HepG2 (cell line): ENCODE measurements at regions not wholly inside any gene's neighbourhood (a gene's known extent, or its start where the extent isn't known, plus 50 kb on each side); places are given as distances from the start of the nearest gene placed in this dataset.

Experiments used
- ATAC-seq: fragments of 200-7000 bp; cut with Tn5 transposase; 3 replicates; pipeline ENCODE4 v1.9.1; 2020; ENCODE audit warnings: mild to moderate bottlenecking, moderate library complexity
- BruUV-seq: library from RNA; stranded (reverse); fragments of 400-500 nt; replicated peaks from 2 replicates; lab custom pipeline; 2021; lab: Mats Ljungman, UMichigan
- CTCF ChIA-PET: fragments of 300-600 bp; formaldehyde crosslinking; extraction: SDS; loops from one replicate; lab custom pipeline; 2021; ENCODE audit warnings: low total read pairs, inconsistent platforms, low intra/inter-chr PET ratio; lab: Yijun Ruan, JAX
- POLR2A ChIA-PET: fragments of 350-600 bp; sonication (Branson Sonifier 250); formaldehyde crosslinking; loops from one replicate; lab custom pipeline; 2020; ENCODE audit warnings: antibody characterized with exemption, inconsistent platforms; lab: Yijun Ruan, JAX
- DNase-seq: peaks from one replicate; pipeline ENCODE4 v3.0.0-alpha.2; 2015; ENCODE audit warnings: low spot score
- FAIRE-seq: peaks from 3 replicates; lab custom pipeline; 2011; peaks lifted over from hg19 to GRCh38; lab: Jason Lieb, UNC
- H2AFZ ChIP-seq: one replicate; pipeline ENCODE4 v1.6.1; 2011; ENCODE audit warnings: low read length, inconsistent platforms
- H3K27ac ChIP-seq: fragments of 300-600 bp; 3 replicates; pipeline ENCODE4 v1.8.0; 2011; ENCODE audit warnings: mixed run types, mild to moderate bottlenecking, mixed read lengths, low read length, inconsistent platforms; ENCODE audit not compliant: insufficient read depth; ENCODE audit errors: extremely low read length
- H3K27me3 ChIP-seq, 2 experiments: fragments of 200-600 bp in 1 of 2; 2 replicates in 1 of 2; 3 replicates in 1 of 2; pipeline versions ENCODE4 v1.6.0 to v1.8.0; 2011; ENCODE audit warnings: low read length in 2 of 2, mild to moderate bottlenecking in 2 of 2, moderate library complexity in 2 of 2, inconsistent platforms in 1 of 2; ENCODE audit not compliant: insufficient read depth in 2 of 2, control insufficient read depth in 1 of 2
- H3K36me3 ChIP-seq, 2 experiments: fragments of 200-600 bp in 1 of 2; replicated peaks in 1 of 2; 2 replicates in 1 of 2; 3 replicates in 1 of 2; pipeline versions ENCODE4 v1.5.1 to v1.8.0; 2011; ENCODE audit warnings: low read length in 2 of 2, inconsistent platforms in 1 of 2; ENCODE audit not compliant: insufficient read depth in 2 of 2, control insufficient read depth in 1 of 2
- H3K4me1 ChIP-seq: 2 replicates; pipeline ENCODE4 v1.5.1; 2012; ENCODE audit warnings: low read length, inconsistent platforms; ENCODE audit not compliant: insufficient read depth
- H3K4me2 ChIP-seq: 2 replicates; pipeline ENCODE4 v1.6.0; 2011; ENCODE audit warnings: low read depth, low read length, inconsistent platforms
- H3K4me3 ChIP-seq, 3 experiments: fragments of 200-600 bp in 1 of 3; sonication (generic), shearing (Covaris generic) in 1 of 3; replicated peaks in 1 of 3; 2 replicates each; pipeline ENCODE4 v1.5.1; 2011 to 2016; ENCODE audit warnings: low read length in 3 of 3, inconsistent platforms in 2 of 3, low read depth in 2 of 3, mild to moderate bottlenecking in 2 of 3, control low read depth in 1 of 3, mixed read lengths in 1 of 3; ENCODE audit not compliant: insufficient read depth in 1 of 3
- H3K79me2 ChIP-seq: one replicate; pipeline ENCODE4 v1.6.1; 2011; ENCODE audit warnings: low read length, inconsistent platforms; ENCODE audit not compliant: insufficient read depth
- H3K9ac ChIP-seq: 2 replicates; pipeline ENCODE4 v1.6.0; 2011; ENCODE audit warnings: mild to moderate bottlenecking, low read depth, low read length, inconsistent platforms; ENCODE audit not compliant: insufficient read depth
- H3K9me3 ChIP-seq: 2 replicates; pipeline ENCODE4 v1.5.1; 2012; ENCODE audit warnings: mild to moderate bottlenecking, low read length
- H4K20me1 ChIP-seq: 2 replicates; pipeline ENCODE4 v1.6.0; 2011; ENCODE audit warnings: inconsistent platforms, mild to moderate bottlenecking, low read length, moderate library complexity; ENCODE audit not compliant: insufficient read depth
- CBX5 ChIP-seq: sonication (generic); formaldehyde crosslinking; IDR thresholded peaks from 2 replicates; pipeline ENCODE4 v1.4.0; 2020; ENCODE audit warnings: missing genetic modification reagents, borderline replicate concordance
- CC2D1A ChIP-seq: sonication (generic); formaldehyde crosslinking; IDR thresholded peaks from 2 replicates; pipeline ENCODE4 v1.8.1; 2023; ENCODE audit warnings: mild to moderate bottlenecking, missing genetic modification reagents
- KDM1A ChIP-seq: IDR thresholded peaks from 2 replicates; pipeline ENCODE4 v1.6.1; 2016; ENCODE audit warnings: missing compliant biosample characterization
- RBM22 ChIP-seq: fragments of 200-400 bp; formaldehyde crosslinking; optimal IDR thresholded peaks from 2 replicates; pipeline ENCODE3; 2017; ENCODE audit warnings: mild to moderate bottlenecking, low read length, moderate library complexity
- REXO4 ChIP-seq: sonication (generic); formaldehyde crosslinking; IDR thresholded peaks from 2 replicates; pipeline ENCODE4 v1.8.0; 2022; ENCODE audit warnings: missing genetic modification reagents, mild to moderate bottlenecking, borderline replicate concordance
- SUZ12 ChIP-seq: fragments of 150-350 bp; IDR thresholded peaks from 2 replicates; pipeline ENCODE4 v1.6.1; 2014; ENCODE audit warnings: low read depth, low read length
- YY1 ChIP-seq: IDR thresholded peaks from 2 replicates; pipeline ENCODE4 v1.6.1; 2011; ENCODE audit warnings: low read length, low read depth, moderate library complexity, mild to moderate bottlenecking; ENCODE audit not compliant: insufficient read depth, insufficient replicate concordance
- ZIK1 ChIP-seq: sonication (generic); formaldehyde crosslinking; IDR thresholded peaks from 2 replicates; pipeline ENCODE4 v1.5.0; 2020; ENCODE audit warnings: mild to moderate bottlenecking, low read depth, missing genetic modification reagents, borderline replicate concordance
- ZNF546 ChIP-seq: sonication (generic); formaldehyde crosslinking; conservative IDR thresholded peaks from 2 replicates; pipeline ENCODE4 v1.8.1; 2023; ENCODE audit warnings: mild to moderate bottlenecking, missing genetic modification reagents
- ZNF761 ChIP-seq: sonication (generic); formaldehyde crosslinking; conservative IDR thresholded peaks from 2 replicates; pipeline ENCODE4 v1.4.0; 2020; ENCODE audit warnings: mild to moderate bottlenecking, missing genetic modification reagents
- WGBS: methylation state at CpG from one replicate; pipeline ENCODE4 v1.1.6; 2017; ENCODE audit warnings: low lambda C conversion rate; 5-methylcytosine and 5-hydroxymethylcytosine counted together
- in situ Hi-C: cut with HindIII; loops from 2 replicates; pipeline ENCODE4 v1.10.0; 2017; ENCODE audit warnings: low pct_unique_long_range_greater_than_20kb; ENCODE audit not compliant: extremely low pct_ligation_motif_present
- intact Hi-C: fragments of 100-400 bp; cut with micrococcal nuclease; formaldehyde crosslinking; loops from one replicate; pipeline ENCODE4 v1.10.0; 2022; ENCODE audit not compliant: unreplicated experiment
- TF ChIP-seq, protein P1 (sequence below): sonication (generic); formaldehyde crosslinking; IDR thresholded peaks from 2 replicates; pipeline ENCODE4 v1.5.1; 2020; ENCODE audit warnings: missing genetic modification reagents, mild to moderate bottlenecking, borderline replicate concordance

DNA sequence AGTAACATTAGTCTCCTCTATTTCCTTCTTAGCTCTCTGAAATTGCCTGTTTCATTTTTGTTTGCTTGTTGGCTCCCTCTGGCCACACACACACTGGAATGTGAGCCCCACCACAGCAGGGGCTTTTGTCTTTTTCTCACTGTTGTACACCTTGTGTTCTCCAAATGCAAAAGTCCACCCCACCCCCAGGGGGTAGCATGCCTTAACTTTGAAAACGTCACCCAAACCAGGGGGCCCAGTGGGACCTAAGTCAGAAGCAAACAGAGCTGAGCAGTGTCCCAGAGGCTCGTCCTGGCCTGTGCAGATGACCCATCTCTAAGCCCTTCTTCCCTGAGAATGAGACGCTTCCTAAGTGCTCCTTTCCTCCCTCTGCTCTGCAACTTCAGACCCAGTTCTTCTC, 614.1 kb downstream of the UQCRFS1 start:
- CTCF ChIA-PET = no interaction called here
- no peaks in the 10 kb centered on the region for H3K27me3 ChIP-seq
- FAIRE-seq = no peak
- intact Hi-C loops = no loop called here
- peaks cover 91% of the 10 kb centered on the region for H3K9me3 ChIP-seq
- no peak overlapping the region for H3K9ac ChIP-seq
- H2AFZ ChIP-seq = no peak overlapping the region
- no peak overlapping the region for H3K27ac ChIP-seq
- TF ChIP-seq SUZ12 = no peak
- TF ChIP-seq ZIK1 = no peak
- no peak for TF ChIP-seq YY1
- no peak for TF ChIP-seq ZNF761 (CRISPR knock-in tag)
- no peak for TF ChIP-seq CC2D1A
- TF ChIP-seq KDM1A = no peak
- TF ChIP-seq CBX5 = no peak
- TF ChIP-seq REXO4 (CRISPR knock-in tag) = no peak
- TF ChIP-seq, protein P1, sequence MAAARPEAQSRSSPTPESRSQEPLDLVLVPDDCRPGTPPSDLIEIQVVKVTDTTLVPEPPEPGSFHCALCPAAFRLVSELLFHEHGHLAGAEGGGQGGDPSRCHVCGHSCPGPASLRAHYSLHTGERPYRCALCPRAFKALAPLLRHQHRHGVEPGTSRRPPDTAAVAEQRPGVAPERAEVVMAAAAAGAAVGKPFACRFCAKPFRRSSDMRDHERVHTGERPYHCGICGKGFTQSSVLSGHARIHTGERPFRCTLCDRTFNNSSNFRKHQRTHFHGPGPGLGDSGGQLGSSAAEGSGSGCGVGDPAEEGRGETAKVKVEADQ (CRISPR knock-in tag) = no peak
- no peak for TF ChIP-seq RBM22
- TF ChIP-seq ZNF546 (CRISPR knock-in tag) = no peak
- no peak overlapping the region for H3K4me2 ChIP-seq
- BruUV-seq = no TSS peak
- POLR2A ChIA-PET = no interaction called here
- in situ Hi-C loops = no loop called here
- no peak for DNase-seq
- ATAC-seq = no peak
- no peaks in the 10 kb centered on the region for H3K79me2 ChIP-seq
- H3K4me1 ChIP-seq = no peaks in the 10 kb centered on the region
- WGBS = 0% methylated on average over 3 of the region's 3 CpGs
- H3K4me3 ChIP-seq = no peak overlapping the region
- H3K36me3 ChIP-seq = no peaks in the 10 kb centered on the region
- no peaks in the 10 kb centered on the region for H4K20me1 ChIP-seq
